ENCODE measurements at regions not wholly inside any gene's neighbourhood (a gene's known extent, or its start where the extent isn't known, plus 50 kb on each side); places are given as distances from the start of the nearest gene placed in this dataset.

DNA sequence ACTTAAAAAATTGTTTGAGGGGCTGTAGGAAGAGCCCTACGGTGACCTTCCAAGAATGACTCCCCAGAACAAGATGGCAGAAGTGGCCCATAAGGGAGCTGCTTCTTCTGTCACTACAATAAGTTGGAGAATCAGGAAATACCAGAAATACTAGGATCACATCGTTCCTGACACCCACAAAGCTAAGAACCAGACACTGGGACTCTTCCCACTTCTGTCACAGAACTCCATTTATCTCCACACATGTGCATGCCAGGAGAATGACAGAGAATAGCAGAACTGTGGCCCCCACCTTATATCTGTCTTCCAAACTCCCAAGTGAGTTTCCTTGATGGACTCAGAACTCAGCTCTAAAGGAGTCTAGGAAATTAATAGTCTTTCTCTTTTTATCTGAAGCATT lies 54.6 kb upstream of the UBR2 start:
- no peak for TF ChIP-seq POLR2A (IDR thresholded peaks at IDR 0.05)
- TF ChIP-seq, protein P1, sequence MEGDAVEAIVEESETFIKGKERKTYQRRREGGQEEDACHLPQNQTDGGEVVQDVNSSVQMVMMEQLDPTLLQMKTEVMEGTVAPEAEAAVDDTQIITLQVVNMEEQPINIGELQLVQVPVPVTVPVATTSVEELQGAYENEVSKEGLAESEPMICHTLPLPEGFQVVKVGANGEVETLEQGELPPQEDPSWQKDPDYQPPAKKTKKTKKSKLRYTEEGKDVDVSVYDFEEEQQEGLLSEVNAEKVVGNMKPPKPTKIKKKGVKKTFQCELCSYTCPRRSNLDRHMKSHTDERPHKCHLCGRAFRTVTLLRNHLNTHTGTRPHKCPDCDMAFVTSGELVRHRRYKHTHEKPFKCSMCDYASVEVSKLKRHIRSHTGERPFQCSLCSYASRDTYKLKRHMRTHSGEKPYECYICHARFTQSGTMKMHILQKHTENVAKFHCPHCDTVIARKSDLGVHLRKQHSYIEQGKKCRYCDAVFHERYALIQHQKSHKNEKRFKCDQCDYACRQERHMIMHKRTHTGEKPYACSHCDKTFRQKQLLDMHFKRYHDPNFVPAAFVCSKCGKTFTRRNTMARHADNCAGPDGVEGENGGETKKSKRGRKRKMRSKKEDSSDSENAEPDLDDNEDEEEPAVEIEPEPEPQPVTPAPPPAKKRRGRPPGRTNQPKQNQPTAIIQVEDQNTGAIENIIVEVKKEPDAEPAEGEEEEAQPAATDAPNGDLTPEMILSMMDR (IDR thresholded peaks at IDR 0.05), result no peak
- H3K27ac ChIP-seq, result no peak overlapping the region
- no peaks in the 10 kb centered on the region for H3K36me3 ChIP-seq
- H3K9me3 ChIP-seq, result no peaks in the 10 kb centered on the region
- peaks cover 0 to 7% (median 0%) of the 10 kb centered on the region in 12 donors for H3K4me1 ChIP-seq
- DNase-seq (no peak), ATAC-seq (no peak)
- no peak overlapping the region for H3K4me3 ChIP-seq
- WGBS, 4 donors, result 64 to 83% (median 70%) methylated on average over 2 of the region's 2 CpGs
- intact Hi-C loops (cut with DNase I), result loop anchor here in 1 of 10 donors (10.0 kb wide), 1 partner anchor 124 kb away; no protein-coding TSS in a partner anchor
- no peaks in the 10 kb centered on the region for H3K27me3 ChIP-seq

DNA sequence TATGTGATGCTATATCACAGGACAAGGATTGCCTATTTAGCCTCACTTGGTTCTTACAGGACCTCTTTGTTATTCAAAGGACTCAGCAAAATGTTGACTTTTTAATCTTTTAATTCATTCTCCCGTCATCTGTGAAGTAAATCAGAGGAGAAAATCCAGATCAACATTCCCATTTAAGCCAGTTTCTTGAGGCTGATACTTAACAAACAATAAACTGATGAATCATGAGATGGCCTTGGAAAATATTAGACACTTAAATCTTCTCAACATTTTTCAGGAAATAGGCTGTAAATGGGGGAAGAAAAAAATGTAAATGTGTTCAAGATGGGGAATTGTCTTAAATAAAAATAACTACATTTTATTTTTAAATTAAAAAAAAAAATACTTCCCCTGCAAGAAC lies 55.9 kb upstream of the UBR2 start:
- TF ChIP-seq, protein P1 (IDR thresholded peaks at IDR 0.05), result no peak
- no peak for TF ChIP-seq POLR2A (IDR thresholded peaks at IDR 0.05)
- no peak overlapping the region for H3K27ac ChIP-seq
- 72 to 91% (median 83%) methylated on average over 1 of the region's 1 CpG for WGBS, 4 donors
- intact Hi-C loops (cut with DNase I), result loop anchor here in 1 of 10 donors (10.0 kb wide), 1 partner anchor 123 kb away; no protein-coding TSS in a partner anchor
- no peaks in the 10 kb centered on the region for H3K9me3 ChIP-seq
- peaks cover 0 to 6% (median 0%) of the 10 kb centered on the region in 12 donors for H3K4me1 ChIP-seq
- no peak overlapping the region for H3K4me3 ChIP-seq
- ATAC-seq (no peak), DNase-seq (no peak)
- H3K27me3 ChIP-seq, result no peaks in the 10 kb centered on the region
- no peaks in the 10 kb centered on the region for H3K36me3 ChIP-seq

DNA sequence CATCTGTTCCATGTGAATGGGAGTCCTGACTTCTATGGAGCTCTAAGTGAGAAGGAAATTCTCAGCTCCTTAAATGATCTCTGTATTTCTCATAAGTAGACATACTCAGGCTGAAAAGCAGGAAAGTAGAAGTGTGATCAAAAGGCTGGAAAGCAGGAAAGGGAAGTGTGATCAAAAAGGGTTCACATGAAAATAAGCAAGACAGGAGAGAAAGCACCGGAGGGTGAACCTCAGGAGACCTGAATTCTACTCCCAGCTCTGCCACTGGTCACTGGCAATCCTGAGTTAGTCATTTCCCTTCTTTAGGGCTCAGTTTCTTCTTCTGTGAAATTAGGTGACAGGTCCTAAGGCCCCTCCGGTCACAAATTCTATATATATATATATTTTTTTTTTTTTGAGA lies 55.5 kb upstream of the TRERF1 start:
- 47 to 56% (median 50%) methylated on average over 2 of the region's 2 CpGs for WGBS, 4 donors
- no peak for DNase-seq

DNA sequence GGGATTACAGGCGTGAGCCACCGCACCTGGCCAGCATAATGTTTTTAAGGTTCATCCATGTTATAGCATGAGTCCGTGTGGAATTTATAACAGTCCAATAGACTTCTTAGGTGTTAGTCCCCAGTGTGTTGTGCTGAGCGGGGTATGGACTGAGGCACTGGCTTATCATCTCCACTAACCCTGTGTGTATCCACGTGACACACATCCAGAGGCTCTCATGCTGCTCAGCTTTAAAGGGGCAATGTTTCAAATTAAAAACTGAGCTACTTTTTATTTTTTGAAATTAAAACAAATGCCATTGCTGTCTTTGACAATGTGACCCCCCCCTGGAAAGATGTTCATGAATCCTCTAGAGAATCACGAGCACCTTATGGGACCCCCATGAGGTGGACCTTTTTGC lies 54.3 kb upstream of the TRERF1 start:
- DNase-seq (no peak), ATAC-seq (no peak)
- no peaks in the 10 kb centered on the region for H3K4me1 ChIP-seq
- WGBS, 4 donors, result 75 to 83% (median 82%) methylated on average over 6 of the region's 6 CpGs
- no peak overlapping the region for H3K4me3 ChIP-seq
- H3K27ac ChIP-seq, result no peak overlapping the region
- H3K9me3 ChIP-seq, result peaks cover 0 to 5% (median 0%) of the 10 kb centered on the region in 12 donors
- TF ChIP-seq, protein P1 (IDR thresholded peaks at IDR 0.05), result no peak
- intact Hi-C loops (cut with DNase I), result loop anchor here in 1 of 10 donors (10.0 kb wide), 1 partner anchor 121 kb away; no protein-coding TSS in a partner anchor
- no peaks in the 10 kb centered on the region for H3K27me3 ChIP-seq
- H3K36me3 ChIP-seq, result no peaks in the 10 kb centered on the region

More for the DNA sequence above, 55.5 kb upstream of the TRERF1 start:
- Histone ChIP-seq H3K9me3 (peaks cover 0 to 5% (median 0%) of the 10 kb centered on the region in 12 donors), H3K27ac (no peak overlapping the region), H3K4me3 (no peak overlapping the region), H3K36me3 (no peaks in the 10 kb centered on the region), H3K4me1 (no peaks in the 10 kb centered on the region), H3K27me3 (no peaks in the 10 kb centered on the region)
- intact Hi-C loops (cut with DNase I), result loop anchor here in 1 of 10 donors (10.0 kb wide), 1 partner anchor 122 kb away; no protein-coding TSS in a partner anchor
- ATAC-seq, result no peak
- no peak for TF ChIP-seq POLR2A (IDR thresholded peaks at IDR 0.05)
- TF ChIP-seq, protein P1 (IDR thresholded peaks at IDR 0.05), result no peak
